Keratinocyte (primary cell): ENCODE measurements at regions not wholly inside any gene's neighbourhood (a gene's known extent, or its start where the extent isn't known, plus 50 kb on each side); places are given as distances from the start of the nearest gene placed in this dataset.
"Not testable (repeated sequence)": the region's sequence is repeated elsewhere in the genome, so short reads cannot be mapped to it uniquely, and the experiment has no call there.

Source experiments
- DNase-seq: peaks from one replicate; pipeline ENCODE4 v3.0.0-alpha.2; 2011; ENCODE audit warnings: low read depth, missing footprints, low spot score
- FAIRE-seq: peaks from 2 replicates; lab custom pipeline; 2011; peaks lifted over from hg19 to GRCh38; lab: Jason Lieb, UNC
- H2AFZ ChIP-seq: 2 replicates; pipeline ENCODE4 v1.6.0; 2012; ENCODE audit warnings: low read length, control low read depth, inconsistent platforms; ENCODE audit not compliant: control insufficient read depth
- H3K27ac ChIP-seq: 2 replicates; pipeline ENCODE4 v1.5.1; 2011; ENCODE audit warnings: low read length; ENCODE audit not compliant: control insufficient read depth, insufficient read depth
- H3K27me3 ChIP-seq: 3 replicates; pipeline ENCODE4 v1.6.0; 2011; ENCODE audit warnings: low read length; ENCODE audit not compliant: control insufficient read depth, insufficient read depth; ENCODE audit errors: extremely low read depth
- H3K36me3 ChIP-seq, 2 experiments: 2 replicates in 1 of 2; 3 replicates in 1 of 2; pipeline ENCODE4 v1.5.1; 2011; ENCODE audit warnings: low read length in 2 of 2, mild to moderate bottlenecking in 1 of 2; ENCODE audit not compliant: control insufficient read depth in 2 of 2, insufficient read depth in 2 of 2; ENCODE audit errors: extremely low read depth in 1 of 2
- H3K4me1 ChIP-seq: 3 replicates; pipeline ENCODE4 v1.5.1; 2011; ENCODE audit warnings: low read length; ENCODE audit not compliant: control insufficient read depth, insufficient read depth; ENCODE audit errors: extremely low read depth
- H3K4me2 ChIP-seq: 3 replicates; pipeline ENCODE4 v1.6.0; 2011; ENCODE audit warnings: low read depth, low read length; ENCODE audit not compliant: control insufficient read depth, insufficient read depth; ENCODE audit errors: extremely low read depth
- H3K4me3 ChIP-seq, 3 experiments: fragments of 200-600 bp in 1 of 3; sonication (generic) in 1 of 3; 2 replicates in 2 of 3; 3 replicates in 1 of 3; pipeline ENCODE4 v1.5.1; 2011 to 2016; ENCODE audit warnings: low read length in 3 of 3, mild to moderate bottlenecking in 3 of 3, control low read depth in 2 of 3, inconsistent platforms in 1 of 3, low read depth in 1 of 3, mixed read lengths in 1 of 3, mixed run types in 1 of 3, moderate library complexity in 1 of 3; ENCODE audit not compliant: control insufficient read depth in 2 of 3, insufficient read depth in 2 of 3; ENCODE audit errors: extremely low read depth in 1 of 3
- H3K79me2 ChIP-seq: 2 replicates; pipeline ENCODE4 v1.6.0; 2012; ENCODE audit warnings: low read length; ENCODE audit not compliant: control insufficient read depth, insufficient read depth
- H3K9ac ChIP-seq: 3 replicates; pipeline ENCODE4 v1.6.0; 2011; ENCODE audit warnings: low read length; ENCODE audit not compliant: control insufficient read depth, insufficient read depth; ENCODE audit errors: extremely low read depth
- H3K9me1 ChIP-seq: 3 replicates; pipeline ENCODE4 v1.6.0; 2011; ENCODE audit warnings: low read length; ENCODE audit not compliant: control insufficient read depth, insufficient read depth; ENCODE audit errors: extremely low read depth
- H3K9me3 ChIP-seq: 2 replicates; pipeline ENCODE4 v1.5.1; 2012; ENCODE audit warnings: low read depth, low read length; ENCODE audit not compliant: control insufficient read depth
- H4K20me1 ChIP-seq: 3 replicates; pipeline ENCODE4 v1.6.0; 2011; ENCODE audit warnings: low read length; ENCODE audit not compliant: control insufficient read depth, insufficient read depth; ENCODE audit errors: extremely low read depth
- CTCF ChIP-seq, 3 experiments: IDR thresholded peaks in 1 of 3; conservative IDR thresholded peaks in 1 of 3; optimal IDR thresholded peaks in 1 of 3; 2 replicates in 2 of 3; 3 replicates in 1 of 3; pipeline versions ENCODE3 to v1.5.1; 2011; ENCODE audit warnings: low read length in 3 of 3, mild to moderate bottlenecking in 3 of 3, moderate library complexity in 2 of 3, control low read depth in 1 of 3, inconsistent platforms in 1 of 3; ENCODE audit not compliant: insufficient read depth in 2 of 3; ENCODE audit errors: extremely low read depth in 1 of 3
- EZH2 ChIP-seq: IDR thresholded peaks from one replicate; pipeline ENCODE4 v1.6.1; 2012; ENCODE audit warnings: inconsistent platforms, mild to moderate bottlenecking, low read length, moderate library complexity
- dilution Hi-C: fragments of 300-500 bp; cut with MboI; formaldehyde crosslinking; loops from one replicate; pipeline ENCODE4 v1.7.0; 2020; ENCODE audit warnings: low sequenced_read_pairs; ENCODE audit not compliant: extremely low pct_ligation_motif_present

GRCh38 chr17:83192161-83192788 is 112.9 kb downstream of the METRNL start:
- H2AFZ ChIP-seq: no peak overlapping the region
- no peak overlapping the region for H3K4me3 ChIP-seq
- H3K27me3 ChIP-seq: peaks cover 11% of the 10 kb centered on the region
- H3K9ac ChIP-seq: no peak overlapping the region
- no peaks in the 10 kb centered on the region for H3K9me3 ChIP-seq
- H3K4me2 ChIP-seq: no peak overlapping the region
- no peak for TF ChIP-seq EZH2
- no peak for TF ChIP-seq CTCF (optimal IDR thresholded peaks at IDR 0.05 in 1 of 3, IDR thresholded peaks at IDR 0.05 in 1 of 3, conservative IDR thresholded peaks at IDR 0.05 in 1 of 3; ENCODE audit: extremely low read depth in 1 of 3, insufficient read depth in 2 of 3, low read length in 3 of 3)
- dilution Hi-C loops: no loop called here
- no peaks in the 10 kb centered on the region for H3K4me1 ChIP-seq
- no peaks in the 10 kb centered on the region for H3K9me1 ChIP-seq
- H3K27ac ChIP-seq: no peak overlapping the region
- H3K79me2 ChIP-seq: no peaks in the 10 kb centered on the region
- DNase-seq: no peak
- no peaks in the 10 kb centered on the region for H4K20me1 ChIP-seq
- no peaks in the 10 kb centered on the region for H3K36me3 ChIP-seq
- no peak for FAIRE-seq

GRCh38 chr17:83192789-83193335 is 113.5 kb downstream of the METRNL start:
- H2AFZ ChIP-seq, H3K79me2 ChIP-seq, H3K4me2 ChIP-seq, H3K4me3 ChIP-seq, dilution Hi-C loops, H4K20me1 ChIP-seq, H3K36me3 ChIP-seq, H3K9ac ChIP-seq, FAIRE-seq, H3K4me1 ChIP-seq, H3K9me3 ChIP-seq, H3K27ac ChIP-seq, H3K9me1 ChIP-seq, DNase-seq: not testable (repeated sequence)
- H3K27me3 ChIP-seq: peaks cover 13% of the 10 kb centered on the region
